Activated CD4-positive, CD25-positive, alpha-beta regulatory T cell treated with anti-CD3 and anti-CD28 coated beads, Interleukin-2, amount 50 U/mL, for 24 hours (primary cell): ENCODE measurements at regions not wholly inside any gene's neighbourhood (a gene's known extent, or its start where the extent isn't known, plus 50 kb on each side); places are given as distances from the start of the nearest gene placed in this dataset.
"Not testable (repeated sequence)": the region's sequence is repeated elsewhere in the genome, so short reads cannot be mapped to it uniquely, and the experiment has no call there.

ENCODE experiments used
- ATAC-seq, 2 donors: fragments of 150-1000 bp; cut with Tn5 transposase; one replicate each; pipeline ENCODE4 v1.10.0; 2021; ENCODE audit warnings: mild to moderate bottlenecking in 1 of 2, moderate library complexity in 1 of 2

DNA sequence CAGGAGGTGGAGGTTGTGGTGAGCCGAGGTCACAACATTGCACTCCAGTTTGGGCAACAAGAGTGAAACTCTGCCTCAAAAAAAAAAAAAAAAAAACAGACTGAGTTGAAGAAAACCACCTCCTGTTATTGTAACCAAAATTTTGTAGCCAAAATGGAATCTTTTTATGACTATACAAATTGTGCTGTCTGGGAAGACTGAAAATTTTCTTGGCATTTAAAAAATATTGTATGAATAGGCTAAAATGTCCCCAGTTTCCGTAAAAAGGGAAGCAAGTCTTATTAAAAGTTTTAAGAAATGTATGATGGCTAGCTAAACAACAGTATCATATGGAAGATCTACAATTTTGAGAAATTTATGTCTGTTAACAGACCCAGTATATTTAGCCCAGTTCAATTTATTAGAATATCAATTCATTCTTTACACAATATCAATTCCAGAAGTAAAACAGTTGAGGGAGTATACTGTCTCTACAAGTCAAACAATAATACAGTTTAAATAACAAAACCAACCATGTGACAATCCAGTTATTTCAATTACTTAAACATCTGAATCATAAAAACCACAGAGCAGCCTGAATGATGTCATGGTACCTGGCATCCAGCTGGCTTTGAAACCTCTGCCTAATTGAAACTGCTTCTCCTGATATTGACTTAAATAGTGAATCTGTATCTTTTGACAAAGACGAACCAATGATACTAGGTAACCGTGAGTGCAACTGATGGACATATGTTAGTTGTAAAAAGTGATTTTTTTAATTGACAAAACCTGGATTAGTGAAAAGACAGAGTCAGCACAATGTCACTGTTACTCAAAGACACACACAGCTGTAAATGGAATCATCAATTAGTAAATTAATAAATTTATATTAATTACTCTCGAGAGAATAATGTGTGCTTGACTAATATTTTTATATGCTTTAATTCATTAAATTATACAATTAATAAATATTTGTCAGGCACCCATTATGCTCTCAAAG, 166.6 kb upstream of the MARCKS start:
- ATAC-seq = peak; percentile 40 to 59

- no peak for ATAC-seq
Measured at GRCh38 chr6:113691260-113691656, 165.9 kb upstream of the MARCKS start.

GRCh38 chr6:113693851-113694250, 163.3 kb upstream of the MARCKS start:
- ATAC-seq = no peak

- ATAC-seq = no peak
Measured at GRCh38 chr6:113694278-113695077, 162.7 kb upstream of the MARCKS start.

- ATAC-seq = no peak
Measured at GRCh38 chr6:113695516-113695915, 161.6 kb upstream of the MARCKS start.

- ATAC-seq = no peak
Measured at GRCh38 chr6:113696960-113697359, 160.2 kb upstream of the MARCKS start.

GRCh38 chr6:113697632-113698410, 159.3 kb upstream of the MARCKS start:
- no peak for ATAC-seq

GRCh38 chr6:113699239-113699638, 157.9 kb upstream of the MARCKS start:
- ATAC-seq = no peak

GRCh38 chr6:113701552-113702254, 155.4 kb upstream of the MARCKS start:
- no peak for ATAC-seq

DNA sequence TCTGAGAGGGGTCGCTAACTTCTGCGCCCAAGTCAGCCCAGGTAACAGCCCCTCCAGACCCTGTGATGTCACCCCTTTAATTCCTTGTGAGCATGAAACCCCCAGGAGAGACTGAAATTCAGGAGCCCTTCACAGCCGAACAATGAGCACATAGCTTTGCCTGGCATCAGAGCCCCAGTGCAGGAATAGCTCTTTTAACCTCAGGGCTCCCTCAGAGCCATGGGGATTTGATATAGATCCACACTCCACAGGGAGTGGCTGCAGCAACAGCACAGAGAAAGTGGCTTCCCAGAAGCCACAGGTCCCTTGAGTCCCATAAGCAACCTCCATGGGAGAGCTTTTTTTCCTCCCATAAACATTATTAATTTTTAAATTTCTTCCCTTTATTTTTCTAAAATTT, 150.0 kb upstream of the MARCKS start:
- ATAC-seq = no peak

DNA sequence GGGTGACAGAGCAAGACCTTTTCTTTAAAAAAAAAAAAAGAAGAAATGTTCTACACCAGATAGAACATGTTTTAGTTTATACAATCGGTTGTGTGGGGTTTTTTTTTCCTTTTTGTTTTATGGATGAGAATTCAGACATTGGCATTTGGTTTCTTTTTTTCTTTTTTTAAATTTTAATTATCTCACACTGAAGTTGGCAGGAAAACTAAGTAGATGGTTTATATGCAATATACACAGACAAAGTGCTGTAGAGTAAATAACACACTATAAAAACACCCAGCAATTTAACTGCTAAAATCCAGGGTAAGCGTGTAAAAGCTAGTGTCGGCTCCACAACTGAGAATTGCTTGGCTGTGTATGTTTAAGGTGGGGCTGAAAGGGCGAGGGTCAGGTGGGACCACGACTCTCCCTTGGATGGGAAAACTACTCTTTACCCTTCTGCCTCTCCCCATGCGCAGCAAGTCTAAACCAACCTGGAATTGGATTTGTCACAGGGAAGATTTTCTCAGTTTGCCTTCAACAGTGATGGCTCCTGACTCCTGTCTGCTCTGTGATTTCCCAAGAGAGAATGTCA, 147.1 kb upstream of the MARCKS start:
- ATAC-seq = no peak

DNA sequence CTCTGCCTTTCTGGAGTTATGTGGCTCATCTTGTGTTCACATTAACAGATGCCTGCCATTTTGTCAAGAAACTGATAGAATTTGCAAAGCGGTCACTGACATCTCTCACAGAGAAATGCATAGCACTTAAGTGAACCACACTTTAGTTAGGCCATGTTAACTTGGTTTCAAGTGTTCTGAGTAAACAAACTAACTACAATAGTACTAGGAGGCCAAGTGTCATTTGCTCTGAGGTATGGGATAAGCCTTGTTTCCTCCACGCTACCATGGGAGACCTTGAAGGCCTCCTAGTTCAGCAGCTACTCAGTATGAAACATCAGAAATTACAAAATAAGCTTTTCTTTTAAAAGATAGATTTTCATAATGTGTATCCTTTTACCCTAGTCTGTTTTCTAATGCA, 143.5 kb upstream of the MARCKS start:
- ATAC-seq = no peak

- ATAC-seq = no peak
Measured at GRCh38 chr6:113718588-113718987, 138.6 kb upstream of the MARCKS start.

DNA sequence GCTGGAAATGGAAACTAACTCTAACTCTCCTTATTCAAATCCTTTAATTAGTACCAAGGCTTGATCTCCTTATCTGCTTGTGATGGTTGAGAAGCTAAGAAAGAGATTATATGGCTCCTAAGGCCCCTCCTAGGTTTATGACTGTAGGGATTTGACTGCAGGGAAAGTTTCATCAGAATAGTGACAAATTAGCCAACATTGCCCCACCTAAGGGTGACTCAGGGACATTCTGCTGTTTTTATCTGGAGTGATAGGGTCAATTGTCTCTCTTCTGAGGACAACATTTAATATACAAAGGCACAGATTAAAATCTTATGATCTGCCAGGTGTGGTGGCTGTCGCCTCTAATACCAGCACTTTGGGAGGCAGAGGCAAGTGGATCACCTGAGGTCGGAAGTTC, 138.1 kb upstream of the MARCKS start:
- peak in 1 of 2 donors; percentile 20 for ATAC-seq

GRCh38 chr6:113719545-113719944, 137.6 kb upstream of the MARCKS start:
- no peak for ATAC-seq

GRCh38 chr6:113723182-113723581, 134.0 kb upstream of the MARCKS start:
- no peak for ATAC-seq

- not testable (repeated sequence) for ATAC-seq
Measured at GRCh38 chr6:113724927-113725326, 132.2 kb upstream of the MARCKS start.

DNA sequence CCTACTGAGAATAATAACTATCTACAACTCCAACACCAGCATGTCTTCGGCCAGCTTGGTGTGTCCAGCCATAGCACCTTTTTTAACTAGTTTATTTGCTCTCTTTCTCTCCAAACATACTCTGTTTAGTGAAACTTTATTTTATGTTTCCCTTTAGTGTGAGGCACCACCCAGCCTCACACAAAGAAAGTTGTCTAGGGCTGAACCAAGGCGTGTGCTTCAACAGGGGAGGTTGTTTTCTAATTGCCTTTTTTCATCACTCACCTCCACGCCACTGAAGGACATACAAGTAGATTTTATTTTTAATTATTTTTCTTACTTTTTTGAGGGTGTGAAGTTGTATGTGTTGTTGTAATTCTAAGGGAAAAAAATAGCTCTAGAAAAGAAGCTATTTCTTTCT, 125.6 kb upstream of the MARCKS start:
- no peak for ATAC-seq

- no peak for ATAC-seq
Measured at GRCh38 chr6:113732384-113732966, 124.7 kb upstream of the MARCKS start.

- ATAC-seq = no peak
Measured at GRCh38 chr6:113733381-113733780, 123.8 kb upstream of the MARCKS start.

- peak; percentile 56 to 63 for ATAC-seq
Measured at GRCh38 chr6:113734982-113735381, 122.2 kb upstream of the MARCKS start.
